Neural progenitor cell (in vitro differentiated cells): ENCODE measurements at regions not wholly inside any gene's neighbourhood (a gene's known extent, or its start where the extent isn't known, plus 50 kb on each side); places are given as distances from the start of the nearest gene placed in this dataset.

Source experiments
- DNase-seq: peaks from one replicate; pipeline ENCODE4 v3.0.0-alpha.2; 2016; ENCODE audit warnings: low spot score
- H2AFZ ChIP-seq: fragments of 200-600 bp; sonication (generic); replicated peaks from 2 replicates; pipeline ENCODE4 v1.6.1; 2016; ENCODE audit warnings: antibody characterized with exemption
- H3F3A ChIP-seq: fragments of 200-600 bp; sonication (generic); 2 replicates; pipeline ENCODE4 v1.6.1; 2016; ENCODE audit warnings: antibody characterized with exemption, low read depth
- H3K27ac ChIP-seq: fragments of 200-600 bp; sonication (generic); 2 replicates; pipeline ENCODE4 v1.5.1; 2016; ENCODE audit warnings: mild to moderate bottlenecking
- H3K27me3 ChIP-seq: fragments of 200-600 bp; sonication (generic); 2 replicates; pipeline ENCODE4 v1.6.1; 2016; ENCODE audit warnings: mild to moderate bottlenecking, moderate library complexity
- H3K36me3 ChIP-seq: fragments of 200-600 bp; sonication (generic); 2 replicates; pipeline ENCODE4 v1.5.1; 2016
- H3K4me1 ChIP-seq: fragments of 200-600 bp; sonication (generic); 2 replicates; pipeline ENCODE4 v1.6.1; 2016; ENCODE audit warnings: mixed run types
- H3K4me2 ChIP-seq: fragments of 200-600 bp; sonication (generic); 2 replicates; pipeline ENCODE4 v1.6.1; 2016
- H3K4me3 ChIP-seq: fragments of 200-600 bp; sonication (generic); 2 replicates; pipeline ENCODE4 v1.5.1; 2016
- H3K79me2 ChIP-seq: fragments of 200-600 bp; sonication (generic); 2 replicates; pipeline ENCODE4 v1.6.1; 2016; ENCODE audit warnings: low read depth
- H3K9ac ChIP-seq: fragments of 200-600 bp; sonication (generic); 2 replicates; pipeline ENCODE4 v1.6.1; 2016
- H3K9me3 ChIP-seq: fragments of 200-600 bp; sonication (generic); 2 replicates; pipeline ENCODE4 v1.5.1; 2016; ENCODE audit warnings: low read depth
- H4K20me1 ChIP-seq: fragments of 200-600 bp; sonication (generic); 2 replicates; pipeline ENCODE4 v1.6.1; 2016; ENCODE audit warnings: low read depth
- H3K27ac Mint-ChIP-seq: 3 replicates; pipeline ENCODE4 v1.8.0; 2021; ENCODE audit warnings: mixed read lengths
- H3K27me3 Mint-ChIP-seq: 2 replicates; pipeline ENCODE4 v1.8.0; 2022; ENCODE audit warnings: low read depth, mild to moderate bottlenecking, inconsistent platforms, moderate library complexity, mixed read lengths; ENCODE audit not compliant: insufficient read depth
- H3K36me3 Mint-ChIP-seq: 3 replicates; pipeline ENCODE4 v1.8.0; 2021; ENCODE audit warnings: mixed read lengths
- H3K4me1 Mint-ChIP-seq: 3 replicates; pipeline ENCODE4 v1.8.0; 2021; ENCODE audit warnings: mixed read lengths
- H3K4me3 Mint-ChIP-seq: 3 replicates; pipeline ENCODE4 v1.8.0; 2021; ENCODE audit warnings: mild to moderate bottlenecking, moderate library complexity, mixed read lengths
- H3K9me3 Mint-ChIP-seq: 3 replicates; pipeline ENCODE4 v1.8.0; 2020; ENCODE audit warnings: mixed read lengths
- CTCF ChIP-seq: fragments of 200-600 bp; sonication (generic); IDR thresholded peaks from 2 replicates; pipeline ENCODE4 v1.5.1; 2017; ENCODE audit warnings: antibody characterized with exemption, mild to moderate bottlenecking
- EZH2 ChIP-seq: fragments of 200-600 bp; sonication (generic); IDR thresholded peaks from 2 replicates; pipeline ENCODE4 v1.6.1; 2017; ENCODE audit warnings: antibody characterized with exemption, mild to moderate bottlenecking, moderate library complexity
- EZH2phosphoT487 ChIP-seq: fragments of 200-600 bp; sonication (generic); IDR thresholded peaks from 2 replicates; pipeline ENCODE4 v1.6.1; 2017; ENCODE audit warnings: antibody characterized with exemption

GRCh38 chr3:5442786-5443138, 255.3 kb downstream of the EDEM1 start:
- Histone ChIP-seq H3K4me2 (no peak overlapping the region), H3K27ac (no peak overlapping the region), H3K9ac (no peak overlapping the region), H3K4me1 (no peaks in the 10 kb centered on the region), H3K27me3 (no peaks in the 10 kb centered on the region), H3K36me3 (no peaks in the 10 kb centered on the region), H2AFZ (no peak overlapping the region), H3K79me2 (no peaks in the 10 kb centered on the region), H3K4me3 (no peak overlapping the region), H3K9me3 (no peaks in the 10 kb centered on the region), H3F3A (no peaks in the 10 kb centered on the region), H4K20me1 (no peaks in the 10 kb centered on the region)
- no peak overlapping the region for H3K27ac Mint-ChIP-seq
- TF ChIP-seq EZH2 (no peak), EZH2phosphoT487 (no peak), CTCF (no peak)
- peaks cover 3% of the 10 kb centered on the region for H3K9me3 Mint-ChIP-seq
- no peaks in the 10 kb centered on the region for H3K36me3 Mint-ChIP-seq
- H3K4me1 Mint-ChIP-seq = no peaks in the 10 kb centered on the region
- no peaks in the 10 kb centered on the region for H3K27me3 Mint-ChIP-seq
- DNase-seq = no peak
- no peak overlapping the region for H3K4me3 Mint-ChIP-seq

- H3K27me3 Mint-ChIP-seq = peaks cover 2% of the 10 kb centered on the region
- no peak overlapping the region for H2AFZ ChIP-seq
- no peaks in the 10 kb centered on the region for H3K4me1 Mint-ChIP-seq
- no peaks in the 10 kb centered on the region for H3K79me2 ChIP-seq
- H3K9me3 ChIP-seq = no peaks in the 10 kb centered on the region
- H3K4me1 ChIP-seq = no peaks in the 10 kb centered on the region
- no peak overlapping the region for H3K27ac Mint-ChIP-seq
- no peak overlapping the region for H3K4me3 Mint-ChIP-seq
- H3K27me3 ChIP-seq = no peaks in the 10 kb centered on the region
- TF ChIP-seq EZH2phosphoT487 (no peak), CTCF (no peak), EZH2 (no peak)
- no peak overlapping the region for H3K9ac ChIP-seq
- H3F3A ChIP-seq = no peaks in the 10 kb centered on the region
- no peak overlapping the region for H3K27ac ChIP-seq
- no peak overlapping the region for H3K4me2 ChIP-seq
- no peak overlapping the region for H3K4me3 ChIP-seq
- H4K20me1 ChIP-seq = no peaks in the 10 kb centered on the region
- peaks cover 3% of the 10 kb centered on the region for H3K9me3 Mint-ChIP-seq
- no peaks in the 10 kb centered on the region for H3K36me3 ChIP-seq
- DNase-seq = no peak
- no peaks in the 10 kb centered on the region for H3K36me3 Mint-ChIP-seq
Measured at GRCh38 chr3:5444253-5444652, 256.7 kb downstream of the EDEM1 start.

- Histone ChIP-seq H3F3A (no peaks in the 10 kb centered on the region), H2AFZ (no peak overlapping the region), H3K36me3 (no peaks in the 10 kb centered on the region), H3K27ac (no peak overlapping the region), H3K4me1 (no peaks in the 10 kb centered on the region), H3K9me3 (no peaks in the 10 kb centered on the region), H3K4me2 (no peak overlapping the region), H3K27me3 (no peaks in the 10 kb centered on the region), H4K20me1 (no peaks in the 10 kb centered on the region), H3K9ac (no peak overlapping the region), H3K4me3 (no peak overlapping the region), H3K79me2 (no peaks in the 10 kb centered on the region)
- no peak for DNase-seq
- H3K27ac Mint-ChIP-seq = no peak overlapping the region
- no peaks in the 10 kb centered on the region for H3K36me3 Mint-ChIP-seq
- H3K27me3 Mint-ChIP-seq = peaks cover 2% of the 10 kb centered on the region
- TF ChIP-seq EZH2 = no peak
- TF ChIP-seq CTCF = no peak
- no peak for TF ChIP-seq EZH2phosphoT487
- peaks cover 3% of the 10 kb centered on the region for H3K9me3 Mint-ChIP-seq
- H3K4me3 Mint-ChIP-seq = no peak overlapping the region
- no peaks in the 10 kb centered on the region for H3K4me1 Mint-ChIP-seq
Measured at GRCh38 chr3:5445676-5446201, 258.2 kb downstream of the EDEM1 start.
